GM19452 (cell line): ENCODE measurements at regions not wholly inside any gene's neighbourhood (a gene's known extent, or its start where the extent isn't known, plus 50 kb on each side); places are given as distances from the start of the nearest gene placed in this dataset.
"Not testable (repeated sequence)": the region's sequence is repeated elsewhere in the genome, so short reads cannot be mapped to it uniquely, and the experiment has no call there.

Experiments used
- ATAC-seq: cut with Tn5 transposase; IDR thresholded peaks from one replicate; pipeline ENCODE4 v1.9.1; 2021; ENCODE audit not compliant: unreplicated experiment

- no peak for ATAC-seq
These were observed 1568.3 kb downstream of the AMY1C start for GRCh38 chr1:105317976-105318375.

- no peak for ATAC-seq
These were observed 1577.2 kb downstream of the AMY1C start for GRCh38 chr1:105326886-105327285.

DNA sequence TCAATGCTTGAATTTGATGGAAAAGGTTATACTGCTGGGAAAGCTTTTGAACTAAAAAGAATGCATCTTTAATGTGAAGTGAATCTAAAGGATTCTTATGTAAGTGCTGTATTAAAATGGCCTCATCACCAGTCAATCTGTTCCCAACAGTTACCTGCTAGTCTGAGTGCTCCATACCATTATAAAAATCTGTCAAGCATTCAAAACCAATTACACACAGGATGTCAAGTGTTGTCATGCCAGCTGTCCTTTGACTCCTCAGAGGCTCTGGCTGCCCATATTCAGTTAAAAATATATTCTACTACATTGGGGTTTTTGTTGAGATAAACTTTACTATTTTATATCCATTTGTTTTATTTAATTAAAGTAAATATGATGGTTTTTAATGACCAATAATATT lies 1587.7 kb downstream of the AMY1C start:
- no peak for ATAC-seq

DNA sequence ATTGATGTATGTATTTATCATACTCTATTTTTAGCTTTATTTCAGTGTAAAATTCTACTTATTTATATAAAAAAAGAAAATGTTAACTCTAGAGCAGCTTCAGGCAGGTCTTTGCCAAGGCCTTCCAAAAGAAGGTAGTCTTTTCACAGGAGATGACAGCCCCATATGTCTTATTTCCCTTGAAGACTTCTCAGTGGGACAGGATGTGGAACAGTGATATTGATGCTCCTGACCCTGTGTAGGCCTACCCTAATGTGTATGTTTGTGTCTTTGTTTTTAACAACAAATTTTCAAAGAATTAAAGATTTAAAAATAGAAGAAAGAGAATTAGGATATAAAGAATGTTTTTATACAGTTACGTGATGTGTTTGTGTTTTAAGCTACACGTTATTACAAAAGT lies 1593.6 kb downstream of the AMY1C start:
- no peak for ATAC-seq

DNA sequence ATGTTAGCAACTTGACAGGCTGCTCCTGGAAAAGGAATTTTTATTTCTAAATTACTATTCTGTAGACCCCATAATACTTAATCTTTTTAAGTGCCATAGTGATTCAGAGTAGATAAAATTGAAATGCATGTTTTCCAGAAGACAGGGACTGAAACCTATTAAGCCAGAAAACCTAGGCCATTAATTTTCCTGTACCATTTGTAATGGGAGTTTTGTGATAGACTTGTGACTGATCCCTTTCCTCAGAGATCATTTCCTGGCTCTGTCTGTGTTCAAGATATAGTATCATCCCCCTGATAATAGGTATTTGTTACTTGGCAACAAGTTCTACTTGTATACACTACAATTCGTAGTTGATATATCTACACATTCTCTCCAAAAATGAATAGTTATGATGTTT lies 1609.8 kb downstream of the AMY1C start:
- no peak for ATAC-seq

DNA sequence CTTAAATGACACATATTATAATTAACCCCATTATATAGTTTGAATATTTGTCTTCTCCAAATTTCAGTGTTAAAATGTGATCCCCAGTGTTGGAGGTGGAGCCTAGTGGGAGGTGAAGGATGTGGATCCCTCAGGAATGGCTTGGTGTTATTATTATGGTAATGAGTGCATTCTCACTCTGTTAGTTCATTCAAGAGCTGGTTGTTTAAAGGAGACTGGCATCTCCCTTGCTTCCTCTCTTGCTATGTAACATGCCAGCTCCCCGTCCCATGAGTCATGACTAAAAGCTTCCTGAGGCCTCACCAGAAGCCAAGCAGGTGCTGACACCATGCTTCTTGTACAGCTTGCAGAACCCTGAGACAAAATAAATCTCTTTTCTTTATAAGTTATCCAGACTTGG lies 1612.7 kb downstream of the AMY1C start:
- no peak for ATAC-seq

GRCh38 chr1:105368446-105368845 lies 1618.7 kb downstream of the AMY1C start:
- ATAC-seq = no peak

DNA sequence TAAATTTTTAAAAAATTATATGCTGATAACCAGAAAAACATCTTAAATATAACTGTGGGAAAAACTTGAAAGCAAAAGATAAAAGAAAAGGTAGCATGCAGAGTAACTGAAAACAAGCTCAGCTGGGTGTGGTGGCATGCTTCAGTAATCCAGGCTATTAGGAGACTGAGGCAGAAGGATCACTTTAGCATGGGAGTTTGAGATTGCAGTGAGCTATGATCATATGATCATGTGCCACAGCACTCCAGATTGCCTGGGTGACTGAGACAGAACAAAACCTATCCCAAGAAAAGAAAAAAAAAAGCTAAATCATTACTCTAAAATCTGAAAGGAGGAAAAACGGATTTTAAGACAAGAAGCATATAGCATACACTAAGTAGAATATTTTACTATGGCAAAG lies 1624.0 kb downstream of the AMY1C start:
- no peak for ATAC-seq

- ATAC-seq = no peak
These were observed 1636.8 kb downstream of the AMY1C start for GRCh38 chr1:105386489-105386888.

DNA sequence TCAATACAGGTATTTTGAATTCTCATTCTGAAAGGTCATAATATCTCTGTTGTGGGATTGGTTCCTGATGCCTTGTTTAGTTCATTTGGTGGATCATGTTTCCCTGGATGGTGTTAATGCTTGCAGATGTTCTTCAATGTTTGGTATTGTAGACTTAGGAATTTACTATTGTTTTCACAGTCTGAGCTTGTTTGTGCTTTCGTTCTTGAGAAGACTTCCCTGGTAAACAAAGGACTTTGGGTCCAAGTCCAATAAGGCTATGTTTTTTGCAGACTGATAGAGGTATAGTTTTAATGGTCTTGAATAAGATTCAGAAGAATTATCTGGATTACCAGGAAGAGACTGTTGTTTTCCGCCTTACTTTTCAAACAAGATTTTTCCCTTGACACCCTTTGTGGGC lies 1646.3 kb downstream of the AMY1C start:
- ATAC-seq = no peak

DNA sequence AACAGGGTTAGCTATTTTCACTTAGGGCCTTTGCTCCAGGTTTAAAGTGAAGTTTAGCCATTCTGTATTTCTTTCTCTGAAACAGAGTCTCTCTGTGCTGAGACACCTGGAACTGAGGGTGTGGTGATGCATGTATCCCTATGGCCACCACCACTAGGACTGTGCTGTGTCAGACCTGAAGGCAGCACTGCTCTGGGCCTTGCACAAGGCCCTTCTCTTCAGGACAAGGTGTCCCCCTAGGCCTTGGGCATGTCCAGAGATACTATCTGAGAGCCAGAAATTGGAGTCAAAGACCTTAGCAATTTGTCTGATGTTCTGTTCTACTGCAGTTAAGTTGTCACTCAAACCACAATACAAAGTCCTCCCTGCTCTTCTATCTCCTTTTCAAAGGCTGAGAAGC lies 1649.2 kb downstream of the AMY1C start:
- no peak for ATAC-seq

DNA sequence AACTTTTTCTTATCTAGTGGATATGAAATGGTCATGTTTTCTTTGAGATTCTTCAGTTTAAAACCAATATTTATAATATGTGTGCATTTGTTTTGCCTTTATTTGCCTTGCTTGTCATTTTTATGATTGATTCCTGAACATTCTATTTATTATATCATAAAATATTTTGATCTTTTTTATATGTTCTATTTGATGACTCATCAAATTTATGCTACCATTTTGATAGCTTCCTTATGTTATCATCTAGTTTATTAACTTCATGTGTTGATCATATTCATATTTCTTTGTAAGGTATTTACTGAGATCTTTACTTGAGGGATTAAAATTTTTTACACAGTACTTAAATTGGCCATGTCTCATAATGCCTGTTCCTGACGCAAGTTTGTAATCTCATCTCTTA lies 1650.0 kb downstream of the AMY1C start:
- no peak for ATAC-seq

DNA sequence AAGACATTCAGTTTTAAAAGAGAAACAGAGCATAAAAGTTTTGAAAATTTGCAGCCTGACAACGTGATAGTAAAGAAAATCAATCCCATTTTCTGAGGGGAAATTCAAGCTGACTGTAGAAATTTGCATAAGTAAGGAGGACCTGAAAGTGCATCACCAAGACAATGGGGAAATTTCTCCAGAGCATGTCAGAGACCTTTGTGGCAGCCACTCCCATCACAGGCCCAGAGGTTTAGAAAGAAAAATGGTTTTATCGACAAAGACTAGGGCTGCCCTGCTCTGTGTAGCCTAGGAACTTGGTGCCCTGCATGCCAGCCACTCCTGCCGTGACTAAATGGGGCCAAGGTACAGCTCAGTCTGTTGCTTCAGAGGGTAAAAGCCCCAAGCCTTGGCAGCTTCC lies 1640.2 kb upstream of the PRMT6 start:
- no peak for ATAC-seq

GRCh38 chr1:105419030-105419429 lies 1637.4 kb upstream of the PRMT6 start:
- no peak for ATAC-seq

GRCh38 chr1:105427543-105427942 lies 1628.9 kb upstream of the PRMT6 start:
- ATAC-seq = no peak

DNA sequence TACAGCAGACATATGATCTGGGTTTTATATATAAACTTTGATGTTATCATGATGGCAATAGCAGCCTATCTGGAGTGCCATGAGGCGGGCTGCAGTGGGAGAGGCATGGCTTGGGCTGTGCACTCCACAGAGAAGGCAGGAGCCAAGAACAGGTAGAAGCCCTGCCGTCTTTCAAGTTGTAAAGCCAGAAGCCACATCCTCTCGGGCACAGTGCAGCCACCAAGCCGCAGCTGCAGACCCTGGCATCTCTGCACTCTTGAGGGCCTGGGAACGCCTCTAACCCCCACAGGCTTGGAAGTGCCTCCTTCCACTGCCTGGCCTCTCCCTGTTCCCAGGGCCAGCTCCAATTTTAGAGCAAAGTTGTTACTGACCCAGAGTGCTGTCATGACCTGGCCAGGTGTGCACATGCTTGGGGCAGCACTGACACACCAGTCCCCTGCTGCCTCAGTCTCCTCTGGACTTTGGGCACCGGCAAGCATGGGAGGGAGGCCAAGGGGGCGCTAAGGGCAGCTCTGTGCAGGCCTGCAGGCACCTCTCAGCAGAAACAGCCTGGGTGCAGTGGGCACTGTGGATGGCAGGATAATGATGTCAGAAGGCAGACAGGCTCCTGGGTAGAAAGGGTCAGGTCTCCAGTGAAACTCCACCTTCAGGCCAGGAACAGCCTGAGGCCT lies 1619.8 kb upstream of the PRMT6 start:
- no peak for ATAC-seq

DNA sequence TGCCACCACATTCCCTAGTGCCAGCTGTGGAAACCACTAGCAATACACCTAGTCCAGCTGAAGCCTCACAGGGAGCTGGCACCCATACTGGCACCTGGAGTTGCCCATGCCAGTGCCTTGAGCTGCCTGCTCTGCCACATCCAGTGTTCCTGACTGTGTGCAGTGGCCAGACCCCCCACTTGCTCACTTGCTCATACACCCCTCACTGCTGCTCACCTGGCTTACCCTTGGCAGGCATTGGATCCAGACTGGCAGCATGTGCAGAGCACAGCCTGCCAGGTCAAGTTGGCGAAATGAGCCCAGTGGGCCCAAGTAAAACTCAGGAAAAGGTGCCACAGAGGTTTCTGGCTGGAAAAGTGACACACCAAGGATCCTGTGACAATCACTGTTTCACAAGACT lies 1618.6 kb upstream of the PRMT6 start:
- ATAC-seq = no peak

GRCh38 chr1:105442901-105443300 lies 1613.6 kb upstream of the PRMT6 start:
- no peak for ATAC-seq

GRCh38 chr1:105459759-105460158 lies 1596.7 kb upstream of the PRMT6 start:
- ATAC-seq = no peak

GRCh38 chr1:105462308-105462707 lies 1594.2 kb upstream of the PRMT6 start:
- no peak for ATAC-seq

GRCh38 chr1:105467549-105467948 lies 1588.9 kb upstream of the PRMT6 start:
- ATAC-seq = no peak

DNA sequence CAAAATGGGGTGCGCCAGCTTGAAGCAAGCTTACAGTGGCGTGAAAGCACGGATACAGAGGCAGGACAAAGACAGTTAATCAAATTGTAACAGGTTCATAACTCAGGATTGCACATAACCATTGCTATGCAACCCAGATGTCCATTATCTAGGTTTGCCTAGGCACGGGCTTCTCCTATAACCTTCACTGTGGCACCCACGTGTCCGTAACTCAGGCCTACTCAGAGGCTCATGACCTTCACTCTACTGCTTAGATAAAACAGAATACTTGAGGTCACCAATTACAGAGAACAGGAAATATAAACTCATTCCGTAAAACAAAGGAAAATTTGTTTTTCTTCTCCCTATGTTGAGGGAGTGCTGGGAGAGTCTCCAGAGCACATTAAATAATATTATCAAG lies 1585.9 kb upstream of the PRMT6 start:
- ATAC-seq = not testable (repeated sequence)

DNA sequence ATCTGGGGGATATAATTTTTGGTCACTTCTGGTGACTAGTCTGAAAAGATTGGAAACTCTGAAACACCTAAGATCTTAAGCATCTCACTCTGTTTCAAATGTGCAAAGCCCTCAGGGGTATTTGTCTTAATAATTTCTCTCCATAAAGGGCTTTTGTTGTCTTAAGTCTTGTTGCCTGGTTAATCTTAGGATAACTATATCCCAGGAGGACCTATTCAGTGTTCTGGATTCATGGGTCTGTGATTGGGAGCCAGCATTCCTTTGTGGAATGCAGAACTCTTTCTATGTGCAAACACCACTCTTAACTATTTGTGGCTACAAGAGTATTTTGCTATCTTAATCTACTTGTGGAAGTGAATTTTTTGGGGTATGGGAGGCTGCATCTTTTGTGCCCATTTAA lies 1573.0 kb upstream of the PRMT6 start:
- no peak for ATAC-seq

- ATAC-seq = no peak
These were observed 1571.3 kb upstream of the PRMT6 start for GRCh38 chr1:105485207-105485606.
